HEK293 (cell line): ENCODE measurements at regions not wholly inside any gene's neighbourhood (a gene's known extent, or its start where the extent isn't known, plus 50 kb on each side); places are given as distances from the start of the nearest gene placed in this dataset.

ENCODE experiments used
- CTCF ChIA-PET: fragments of 350-600 bp; formaldehyde crosslinking; extraction: SDS; loops from one replicate; lab custom pipeline; 2021; ENCODE audit warnings: antibody characterized with exemption; lab: Yijun Ruan, JAX
- POLR2A ChIA-PET: fragments of 300-600 bp; formaldehyde crosslinking; extraction: SDS; loops from one replicate; lab custom pipeline; 2020; ENCODE audit warnings: antibody characterized with exemption, inconsistent platforms; lab: Yijun Ruan, JAX
- H3K27ac ChIP-seq: fragments of 200-500 bp; sonication (Bioruptor generic); 2 replicates; pipeline ENCODE4 v1.5.1; 2014; ENCODE audit warnings: low read depth, low read length, control low read depth, inconsistent platforms; ENCODE audit errors: extremely low read depth
- H3K36me3 ChIP-seq, 2 experiments: fragments of 200-500 bp in 1 of 2; sonication (Bioruptor generic) in 1 of 2; 1 replicate in 1 of 2; 2 replicates in 1 of 2; pipeline ENCODE4 v1.5.1; 2014 to 2017; ENCODE audit warnings: inconsistent platforms in 2 of 2, low read length in 2 of 2; ENCODE audit not compliant: control insufficient read depth in 2 of 2, insufficient read depth in 1 of 2
- H3K4me1 ChIP-seq: fragments of 200-500 bp; sonication (Bioruptor generic); 2 replicates; pipeline ENCODE4 v1.5.1; 2014; ENCODE audit warnings: mild to moderate bottlenecking, low read length, inconsistent platforms; ENCODE audit not compliant: control insufficient read depth, insufficient read depth
- H3K4me3 ChIP-seq: 2 replicates; pipeline ENCODE4 v1.5.1; 2011; ENCODE audit warnings: low read depth, mild to moderate bottlenecking, control low read depth, low read length, moderate library complexity
- H3K9me3 ChIP-seq: fragments of 200-500 bp; sonication (Bioruptor generic); 2 replicates; pipeline ENCODE4 v1.5.1; 2014; ENCODE audit warnings: low read depth, low read length, inconsistent platforms; ENCODE audit not compliant: control insufficient read depth, insufficient read depth
- CTCF ChIP-seq: fragments of 450-650 bp; formaldehyde crosslinking; IDR thresholded peaks from 2 replicates; pipeline ENCODE4 v1.5.1; 2016; ENCODE audit warnings: missing biosample characterization, missing genetic modification characterization
- HIC1 ChIP-seq: fragments of 450-650 bp; formaldehyde crosslinking; IDR thresholded peaks from 2 replicates; pipeline ENCODE4 v1.5.1; 2016; ENCODE audit warnings: missing biosample characterization, missing genetic modification characterization
- IKZF3 ChIP-seq: fragments of 450-650 bp; IDR thresholded peaks from 2 replicates; pipeline ENCODE4 v1.5.0; 2018; ENCODE audit warnings: missing biosample characterization, mild to moderate bottlenecking, missing genetic modification characterization, moderate library complexity
- SP2 ChIP-seq: fragments of 450-650 bp; formaldehyde crosslinking; IDR thresholded peaks from 2 replicates; pipeline ENCODE4 v1.5.1; 2016; ENCODE audit warnings: missing biosample characterization, missing genetic modification characterization
- WT1 ChIP-seq: fragments of 450-650 bp; formaldehyde crosslinking; IDR thresholded peaks from 2 replicates; pipeline ENCODE4 v1.5.1; 2016; ENCODE audit warnings: missing biosample characterization, missing genetic modification characterization
- ZBTB20 ChIP-seq: fragments of 450-650 bp; formaldehyde crosslinking; IDR thresholded peaks from 2 replicates; pipeline ENCODE4 v1.5.1; 2016; ENCODE audit warnings: missing biosample characterization, missing genetic modification characterization
- ZBTB48 ChIP-seq: fragments of 450-650 bp; formaldehyde crosslinking; IDR thresholded peaks from 2 replicates; pipeline ENCODE4 v1.5.1; 2016; ENCODE audit warnings: missing biosample characterization, missing genetic modification characterization
- ZBTB6 ChIP-seq: fragments of 450-650 bp; formaldehyde crosslinking; IDR thresholded peaks from 2 replicates; pipeline ENCODE4 v1.5.1; 2017; ENCODE audit warnings: missing biosample characterization, missing genetic modification characterization
- ZIC2 ChIP-seq: fragments of 450-650 bp; formaldehyde crosslinking; IDR thresholded peaks from 2 replicates; pipeline ENCODE4 v1.5.1; 2016; ENCODE audit warnings: missing biosample characterization, missing genetic modification characterization
- ZNF133 ChIP-seq: fragments of 450-650 bp; formaldehyde crosslinking; IDR thresholded peaks from 2 replicates; pipeline ENCODE4 v1.5.1; 2016; ENCODE audit warnings: missing biosample characterization, missing genetic modification characterization
- ZNF155 ChIP-seq: fragments of 450-650 bp; formaldehyde crosslinking; IDR thresholded peaks from 2 replicates; pipeline ENCODE4 v1.5.1; 2016; ENCODE audit warnings: missing biosample characterization, missing genetic modification characterization
- ZNF184 ChIP-seq: fragments of 450-650 bp; IDR thresholded peaks from 2 replicates; pipeline ENCODE4 v1.5.1; 2018; ENCODE audit warnings: missing biosample characterization, mild to moderate bottlenecking, missing genetic modification characterization
- ZNF19 ChIP-seq: fragments of 450-650 bp; formaldehyde crosslinking; IDR thresholded peaks from 2 replicates; pipeline ENCODE4; 2016; ENCODE audit warnings: missing biosample characterization, missing genetic modification characterization, low read depth
- ZNF223 ChIP-seq: fragments of 450-650 bp; formaldehyde crosslinking; IDR thresholded peaks from 2 replicates; pipeline ENCODE4 v1.5.1; 2016; ENCODE audit warnings: missing biosample characterization, missing genetic modification characterization
- ZNF37A ChIP-seq: fragments of 450-650 bp; IDR thresholded peaks from 2 replicates; pipeline ENCODE4 v1.5.1; 2018; ENCODE audit warnings: missing biosample characterization, missing genetic modification characterization
- ZNF426 ChIP-seq: fragments of 450-650 bp; formaldehyde crosslinking; IDR thresholded peaks from 2 replicates; pipeline ENCODE4 v1.5.1; 2017; ENCODE audit warnings: missing biosample characterization, missing genetic modification characterization, mild to moderate bottlenecking, inconsistent platforms, moderate library complexity
- ZNF48 ChIP-seq: fragments of 450-650 bp; formaldehyde crosslinking; IDR thresholded peaks from 2 replicates; pipeline ENCODE4 v1.5.1; 2016; ENCODE audit warnings: missing biosample characterization, missing genetic modification characterization
- ZNF514 ChIP-seq: fragments of 450-650 bp; formaldehyde crosslinking; IDR thresholded peaks from 2 replicates; pipeline ENCODE4 v1.5.1; 2016; ENCODE audit warnings: missing biosample characterization, missing genetic modification characterization
- ZNF600 ChIP-seq: fragments of 450-650 bp; formaldehyde crosslinking; IDR thresholded peaks from 2 replicates; pipeline ENCODE4 v1.5.1; 2016; ENCODE audit warnings: missing biosample characterization, missing genetic modification characterization
- ZNF629 ChIP-seq: fragments of 450-650 bp; formaldehyde crosslinking; IDR thresholded peaks from 2 replicates; pipeline ENCODE4 v1.5.1; 2017; ENCODE audit warnings: missing biosample characterization, missing genetic modification characterization
- ZNF645 ChIP-seq: fragments of 450-650 bp; formaldehyde crosslinking; IDR thresholded peaks from 2 replicates; pipeline ENCODE4; 2016; ENCODE audit warnings: missing biosample characterization, missing genetic modification characterization
- ZNF707 ChIP-seq: fragments of 450-650 bp; formaldehyde crosslinking; IDR thresholded peaks from 2 replicates; pipeline ENCODE4 v1.5.1; 2016; ENCODE audit warnings: missing biosample characterization, missing genetic modification characterization
- ZNF747 ChIP-seq: fragments of 450-650 bp; formaldehyde crosslinking; IDR thresholded peaks from 2 replicates; pipeline ENCODE4 v1.5.1; 2016; ENCODE audit warnings: missing biosample characterization, missing genetic modification characterization
- ZNF76 ChIP-seq: fragments of 450-650 bp; formaldehyde crosslinking; IDR thresholded peaks from 2 replicates; pipeline ENCODE4; 2016; ENCODE audit warnings: low read depth, missing biosample characterization, missing genetic modification characterization, borderline replicate concordance
- ZXDB ChIP-seq: fragments of 450-650 bp; formaldehyde crosslinking; IDR thresholded peaks from 2 replicates; pipeline ENCODE4 v1.5.1; 2016; ENCODE audit warnings: missing biosample characterization, missing genetic modification characterization

GRCh38 chr13:79647533-79647932 is 166.6 kb downstream of the NDFIP2 start (continued):
- TF ChIP-seq HIC1 (tag by site-specific recombination) (no peak), ZNF184 (no peak)

- Histone ChIP-seq H3K4me3 (no peak overlapping the region), H3K9me3 (no peaks in the 10 kb centered on the region), H3K36me3 (no peaks in the 10 kb centered on the region), H3K4me1 (no peaks in the 10 kb centered on the region), H3K27ac (no peak overlapping the region)
- POLR2A ChIA-PET: no interaction called here
- TF ChIP-seq ZIC2 (tag by site-specific recombination): no peak
- no peak for TF ChIP-seq ZNF48 (tag by site-specific recombination)
- no peak for TF ChIP-seq ZNF37A (tag by site-specific recombination)
- TF ChIP-seq ZNF514 (tag by site-specific recombination): no peak
- no peak for TF ChIP-seq ZNF645
- no peak for TF ChIP-seq ZXDB (tag by site-specific recombination)
- TF ChIP-seq ZNF133 (tag by site-specific recombination): no peak
- no peak for TF ChIP-seq CTCF
- TF ChIP-seq ZBTB48 (tag by site-specific recombination): no peak
- no peak for TF ChIP-seq ZNF707 (tag by site-specific recombination)
- no peak for TF ChIP-seq ZNF629 (tag by site-specific recombination)
- CTCF ChIA-PET: no interaction called here
Observed at GRCh38 chr13:79646880-79647279, 165.9 kb downstream of the NDFIP2 start.

- TF ChIP-seq SP2 (tag by site-specific recombination) (no peak), ZBTB20 (no peak), WT1 (no peak), ZNF155 (tag by site-specific recombination) (no peak), ZNF426 (tag by site-specific recombination) (no peak), ZBTB6 (tag by site-specific recombination) (no peak), CTCF (no peak), ZNF184 (no peak), ZNF19 (tag by site-specific recombination) (no peak), ZNF76 (no peak), IKZF3 (tag by site-specific recombination) (no peak), ZNF600 (tag by site-specific recombination) (no peak), ZNF223 (no peak), ZNF747 (tag by site-specific recombination) (no peak)
- Histone ChIP-seq H3K36me3 (no peaks in the 10 kb centered on the region), H3K9me3 (no peaks in the 10 kb centered on the region), H3K27ac (no peak overlapping the region), H3K4me3 (no peak overlapping the region), H3K4me1 (no peaks in the 10 kb centered on the region)
- CTCF ChIA-PET: no interaction called here
- POLR2A ChIA-PET: no interaction called here
Observed at GRCh38 chr13:79645569-79645968, 164.6 kb downstream of the NDFIP2 start.
